ENCODE measurements at regions not wholly inside any gene's neighbourhood (a gene's known extent, or its start where the extent isn't known, plus 50 kb on each side); places are given as distances from the start of the nearest gene placed in this dataset.

DNA sequence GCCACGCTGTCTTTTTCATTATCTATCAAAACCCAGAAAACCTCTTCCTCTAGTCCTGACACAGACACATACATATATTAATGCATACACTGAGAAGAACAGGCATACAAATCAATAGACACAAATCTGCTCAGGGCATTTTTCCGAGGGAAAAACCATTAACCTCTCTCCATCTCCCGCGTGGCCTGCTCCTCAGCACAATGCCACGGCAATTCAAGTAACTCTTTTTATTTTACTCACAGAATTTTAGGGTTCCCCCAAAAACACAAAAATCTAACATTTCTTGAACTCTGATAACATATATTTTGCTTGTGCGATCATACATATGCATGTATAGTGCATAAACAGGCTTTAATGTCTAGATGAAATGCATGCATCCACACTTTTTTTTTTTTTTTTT is 110.8 kb upstream of the NSMCE3 start:
- TF ChIP-seq, protein P1, sequence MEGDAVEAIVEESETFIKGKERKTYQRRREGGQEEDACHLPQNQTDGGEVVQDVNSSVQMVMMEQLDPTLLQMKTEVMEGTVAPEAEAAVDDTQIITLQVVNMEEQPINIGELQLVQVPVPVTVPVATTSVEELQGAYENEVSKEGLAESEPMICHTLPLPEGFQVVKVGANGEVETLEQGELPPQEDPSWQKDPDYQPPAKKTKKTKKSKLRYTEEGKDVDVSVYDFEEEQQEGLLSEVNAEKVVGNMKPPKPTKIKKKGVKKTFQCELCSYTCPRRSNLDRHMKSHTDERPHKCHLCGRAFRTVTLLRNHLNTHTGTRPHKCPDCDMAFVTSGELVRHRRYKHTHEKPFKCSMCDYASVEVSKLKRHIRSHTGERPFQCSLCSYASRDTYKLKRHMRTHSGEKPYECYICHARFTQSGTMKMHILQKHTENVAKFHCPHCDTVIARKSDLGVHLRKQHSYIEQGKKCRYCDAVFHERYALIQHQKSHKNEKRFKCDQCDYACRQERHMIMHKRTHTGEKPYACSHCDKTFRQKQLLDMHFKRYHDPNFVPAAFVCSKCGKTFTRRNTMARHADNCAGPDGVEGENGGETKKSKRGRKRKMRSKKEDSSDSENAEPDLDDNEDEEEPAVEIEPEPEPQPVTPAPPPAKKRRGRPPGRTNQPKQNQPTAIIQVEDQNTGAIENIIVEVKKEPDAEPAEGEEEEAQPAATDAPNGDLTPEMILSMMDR (IDR thresholded peaks at IDR 0.05) = no peak
- no peaks in the 10 kb centered on the region for H3K27me3 ChIP-seq
- no peaks in the 10 kb centered on the region for H3K9me3 ChIP-seq
- H3K27ac ChIP-seq = no peak overlapping the region
- no peak overlapping the region for H3K4me3 ChIP-seq (ENCODE audit: low read depth in 1 of 2, low read length in 1 of 2)
- H3K4me1 ChIP-seq (ENCODE audit: control insufficient read depth in 1 of 2, insufficient read depth in 1 of 2, low read depth in 1 of 2, low read length in 1 of 2) = no peaks in the 10 kb centered on the region
- H3K36me3 ChIP-seq = no peaks in the 10 kb centered on the region

DNA sequence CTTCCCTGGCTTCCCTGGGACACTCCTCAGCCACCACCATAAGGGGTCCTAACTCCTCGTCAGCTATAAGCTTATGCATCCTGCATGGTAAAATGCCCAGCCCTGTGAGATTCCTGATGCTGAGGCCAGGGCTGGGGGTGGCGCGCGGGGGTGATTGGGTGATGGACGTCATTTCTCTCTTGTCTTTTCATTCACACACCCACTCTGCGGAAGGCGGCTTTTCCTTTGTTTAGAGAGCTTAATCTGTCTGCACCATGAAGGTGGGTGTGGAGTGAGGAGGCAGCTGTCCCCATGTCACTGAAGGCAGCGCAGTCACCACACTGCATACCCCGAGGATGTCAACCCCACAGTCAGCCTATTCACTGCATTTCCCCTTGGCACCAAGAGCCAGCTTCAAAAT is 110.0 kb upstream of the NSMCE3 start:
- no peak overlapping the region for H3K27ac ChIP-seq
- no peak overlapping the region for H3K4me3 ChIP-seq (ENCODE audit: low read depth in 1 of 2, low read length in 1 of 2)
- no peaks in the 10 kb centered on the region for H3K9me3 ChIP-seq
- no peaks in the 10 kb centered on the region for H3K27me3 ChIP-seq
- no peaks in the 10 kb centered on the region for H3K36me3 ChIP-seq
- TF ChIP-seq, protein P1 (IDR thresholded peaks at IDR 0.05) = no peak
- H3K4me1 ChIP-seq (ENCODE audit: control insufficient read depth in 1 of 2, insufficient read depth in 1 of 2, low read depth in 1 of 2, low read length in 1 of 2) = no peaks in the 10 kb centered on the region

- TF ChIP-seq, protein P1 (IDR thresholded peaks at IDR 0.05) = no peak
- no peak overlapping the region for H3K27ac ChIP-seq
- H3K27me3 ChIP-seq = no peaks in the 10 kb centered on the region
Observed at GRCh38 chr15:29377161-29377560, 107.5 kb upstream of the NSMCE3 start.

DNA sequence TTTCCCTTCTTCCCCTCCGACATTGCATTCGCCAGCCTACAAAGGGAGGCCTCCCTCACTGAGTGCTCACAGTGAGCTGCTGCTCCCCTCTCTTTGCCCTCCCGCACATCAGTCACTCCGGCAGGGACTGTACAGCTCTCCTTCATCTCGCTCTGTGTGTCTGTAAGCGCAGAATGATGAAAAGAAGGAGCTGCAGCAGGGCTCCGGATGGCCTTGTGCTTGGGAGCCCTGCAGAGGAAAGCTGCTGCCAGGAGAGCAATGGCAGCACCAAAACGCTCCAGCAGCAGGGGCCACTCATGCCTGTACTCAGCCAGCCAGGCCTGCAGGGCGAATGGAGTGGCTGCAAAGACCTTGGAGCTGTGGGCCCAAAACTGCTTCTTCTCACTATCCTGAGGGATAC is 107.0 kb upstream of the NSMCE3 start:
- H3K4me1 ChIP-seq (ENCODE audit: control insufficient read depth in 1 of 2, insufficient read depth in 1 of 2, low read depth in 1 of 2, low read length in 1 of 2) = no peaks in the 10 kb centered on the region
- TF ChIP-seq, protein P1 (IDR thresholded peaks at IDR 0.05) = no peak
- no peaks in the 10 kb centered on the region for H3K9me3 ChIP-seq
- no peak overlapping the region for H3K4me3 ChIP-seq (ENCODE audit: low read depth in 1 of 2, low read length in 1 of 2)
- no peaks in the 10 kb centered on the region for H3K36me3 ChIP-seq
- H3K27me3 ChIP-seq = no peaks in the 10 kb centered on the region
- H3K27ac ChIP-seq = no peak overlapping the region

More at GRCh38 chr15:29377161-29377560, 107.5 kb upstream of the NSMCE3 start:
- Histone ChIP-seq H3K9me3 (no peaks in the 10 kb centered on the region), H3K36me3 (no peaks in the 10 kb centered on the region), H3K4me1 (ENCODE audit: control insufficient read depth in 1 of 2, insufficient read depth in 1 of 2, low read depth in 1 of 2, low read length in 1 of 2) (no peaks in the 10 kb centered on the region), H3K4me3 (ENCODE audit: low read depth in 1 of 2, low read length in 1 of 2) (no peak overlapping the region)

DNA sequence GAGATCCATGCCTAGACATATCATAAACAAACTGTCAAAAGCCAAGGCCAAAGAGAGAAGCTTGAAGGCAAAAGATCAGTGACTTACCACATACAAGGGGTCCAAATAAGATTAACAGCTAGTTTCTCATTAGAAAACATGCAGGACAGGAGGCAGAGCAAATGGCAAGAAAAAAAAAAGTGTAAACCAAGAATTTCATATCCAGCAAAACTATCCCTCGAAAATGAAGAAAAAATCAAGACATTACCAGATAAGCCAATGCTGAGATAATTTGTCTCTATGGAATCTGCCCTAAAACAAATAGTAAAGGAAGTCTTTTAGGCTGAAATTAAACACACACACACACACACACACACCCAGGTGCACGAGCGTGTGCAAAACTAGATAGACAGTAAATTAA is 99.6 kb upstream of the NSMCE3 start:
- Histone ChIP-seq H3K36me3 (no peaks in the 10 kb centered on the region), H3K9me3 (no peaks in the 10 kb centered on the region), H3K27me3 (no peaks in the 10 kb centered on the region), H3K4me3 (ENCODE audit: low read depth in 1 of 2, low read length in 1 of 2) (no peak overlapping the region), H3K27ac (no peak overlapping the region), H3K4me1 (ENCODE audit: control insufficient read depth in 1 of 2, insufficient read depth in 1 of 2, low read depth in 1 of 2, low read length in 1 of 2) (no peaks in the 10 kb centered on the region)
- TF ChIP-seq, protein P1 (IDR thresholded peaks at IDR 0.05) = no peak

All from neutrophil (primary cell).